ENCODE measurements at regions not wholly inside any gene's neighbourhood (a gene's known extent, or its start where the extent isn't known, plus 50 kb on each side); places are given as distances from the start of the nearest gene placed in this dataset.

GRCh38 chr9:78130853-78131252 is 99.2 kb upstream of the GNAQ start:
- no peak for DNase-seq
- TF ChIP-seq CTCF (IDR thresholded peaks at IDR 0.05), result no peak
- Histone ChIP-seq H3K4me3 (no peak overlapping the region), H3K36me3 (ENCODE audit: low read depth) (no peaks in the 10 kb centered on the region), H3K9me3 (no peaks in the 10 kb centered on the region), H3K4me1 (ENCODE audit: low read depth) (no peaks in the 10 kb centered on the region)
- intact Hi-C loops (cut with DNase I, micrococcal nuclease), result no loop called here
- ATAC-seq, result no peak

- no peak overlapping the region for H3K4me3 ChIP-seq
- intact Hi-C loops (cut with DNase I, micrococcal nuclease), result no loop called here
- ATAC-seq (peak; percentile 14), DNase-seq (peak in 1 of 3 donors; percentile 21)
- no peaks in the 10 kb centered on the region for H3K4me1 ChIP-seq (ENCODE audit: low read depth)
- H3K36me3 ChIP-seq (ENCODE audit: low read depth), result no peaks in the 10 kb centered on the region
- no peaks in the 10 kb centered on the region for H3K9me3 ChIP-seq
- TF ChIP-seq CTCF (IDR thresholded peaks at IDR 0.05), result no peak
Measured at GRCh38 chr9:78130004-78130403, 98.4 kb upstream of the GNAQ start.

DNA sequence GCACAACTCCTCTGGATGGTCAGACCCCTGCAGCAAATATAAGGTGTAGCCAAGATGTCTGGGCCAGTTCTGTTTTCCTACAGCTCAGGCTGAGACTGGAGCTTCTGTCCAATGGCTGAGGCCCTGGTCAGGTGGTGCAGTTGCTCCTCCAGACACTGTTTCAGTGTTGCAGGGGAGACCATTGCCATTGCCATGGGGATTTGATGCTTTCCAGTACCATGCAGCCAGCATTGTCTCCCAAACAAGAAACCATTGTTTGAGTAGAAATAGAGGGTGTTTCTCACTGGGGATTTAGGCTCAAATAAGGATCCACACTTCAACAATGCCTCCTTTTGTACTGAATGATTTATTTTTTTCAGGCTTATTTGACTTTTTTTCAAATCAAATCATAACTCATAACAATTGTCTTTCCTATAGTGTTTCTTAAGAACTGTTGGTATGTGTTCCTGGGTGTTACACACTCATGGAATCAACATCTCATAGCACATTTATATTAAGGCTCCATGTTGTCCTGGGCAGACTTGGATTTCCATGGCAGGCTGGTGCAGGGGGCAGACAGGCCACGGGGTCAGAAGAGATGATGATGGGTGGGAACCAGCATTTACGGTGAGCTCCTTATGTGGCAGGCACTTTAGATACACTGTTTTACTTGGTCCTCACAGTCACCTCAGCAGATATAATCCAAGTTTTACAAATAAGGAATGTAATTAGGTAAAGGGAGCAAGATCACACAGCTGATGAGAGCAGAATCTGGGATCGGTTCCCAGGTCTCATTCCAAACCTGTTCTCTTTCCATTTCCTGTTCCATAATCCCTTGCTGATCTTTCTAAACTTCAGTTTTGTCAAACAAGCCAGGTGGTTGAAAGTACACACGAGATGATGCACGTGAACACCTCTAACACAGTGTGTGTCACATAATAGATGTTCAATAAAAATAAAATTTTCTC is 95.9 kb upstream of the GNAQ start:
- H3K36me3 ChIP-seq (ENCODE audit: low read depth), result no peaks in the 10 kb centered on the region
- H3K4me3 ChIP-seq, result no peak overlapping the region
- H3K4me1 ChIP-seq (ENCODE audit: low read depth), result no peaks in the 10 kb centered on the region
- DNase-seq (no peak), ATAC-seq (no peak)
- intact Hi-C loops (cut with DNase I, micrococcal nuclease), result no loop called here
- no peaks in the 10 kb centered on the region for H3K9me3 ChIP-seq
- no peak for TF ChIP-seq CTCF (IDR thresholded peaks at IDR 0.05)

DNA sequence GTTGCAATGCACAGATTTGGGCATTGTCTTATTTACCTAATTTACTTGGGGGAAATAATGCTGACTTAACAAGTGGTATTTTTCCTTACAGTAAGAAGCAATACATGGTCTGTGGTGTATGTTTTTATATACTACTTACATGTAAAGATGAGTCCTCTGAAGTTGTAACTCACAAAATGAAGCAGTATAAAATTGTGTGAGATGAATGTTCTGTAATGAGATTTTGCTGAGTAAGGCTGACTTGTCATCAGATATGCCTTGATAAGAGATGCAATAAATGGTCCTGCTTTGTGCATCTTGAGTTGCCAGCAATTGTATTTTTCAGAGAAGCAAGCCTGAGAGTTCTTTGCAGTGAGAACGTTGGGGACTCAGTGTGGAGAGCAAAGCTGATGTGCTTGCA is 92.2 kb upstream of the GNAQ start:
- peaks cover 6% of the 10 kb centered on the region for H3K4me1 ChIP-seq (ENCODE audit: low read depth)
- ATAC-seq (no peak), DNase-seq (no peak)
- intact Hi-C loops (cut with DNase I, micrococcal nuclease), result no loop called here
- H3K4me3 ChIP-seq, result no peak overlapping the region
- H3K9me3 ChIP-seq, result no peaks in the 10 kb centered on the region
- no peak for TF ChIP-seq CTCF (IDR thresholded peaks at IDR 0.05)
- H3K36me3 ChIP-seq (ENCODE audit: low read depth), result no peaks in the 10 kb centered on the region

DNA sequence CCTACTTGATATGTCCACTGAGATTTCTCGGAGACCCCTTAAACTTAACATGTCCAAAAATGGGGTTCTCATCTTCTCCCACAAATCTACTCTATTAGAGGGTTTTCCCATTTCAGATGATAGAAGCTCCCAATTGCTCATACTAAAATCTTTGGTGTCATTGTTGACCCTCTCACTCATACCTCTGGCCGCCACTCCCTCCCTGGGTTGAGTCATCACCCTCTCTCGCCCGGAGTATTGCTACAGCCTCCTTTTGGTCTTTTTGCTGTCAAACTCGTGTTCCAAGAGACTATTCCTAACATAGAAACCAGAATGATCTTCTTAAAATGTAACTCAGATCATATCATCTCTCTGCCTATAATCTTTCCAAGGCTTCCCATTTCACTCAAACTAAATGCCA is 91.0 kb upstream of the GNAQ start:
- H3K9me3 ChIP-seq, result no peaks in the 10 kb centered on the region

More for the DNA sequence above, 91.0 kb upstream of the GNAQ start:
- intact Hi-C loops (cut with DNase I, micrococcal nuclease), result no loop called here
- Histone ChIP-seq H3K4me1 (ENCODE audit: low read depth) (peaks cover 6% of the 10 kb centered on the region), H3K4me3 (no peak overlapping the region), H3K36me3 (ENCODE audit: low read depth) (no peaks in the 10 kb centered on the region)
- DNase-seq (no peak), ATAC-seq (no peak)
- no peak for TF ChIP-seq CTCF (IDR thresholded peaks at IDR 0.05)

All from mucosa of descending colon (tissue), 3 donors.